HepG2 (cell line): ENCODE measurements at regions not wholly inside any gene's neighbourhood (a gene's known extent, or its start where the extent isn't known, plus 50 kb on each side); places are given as distances from the start of the nearest gene placed in this dataset.

Experiments
- ATAC-seq: fragments of 200-7000 bp; cut with Tn5 transposase; 3 replicates; pipeline ENCODE4 v1.9.1; 2020; ENCODE audit warnings: mild to moderate bottlenecking, moderate library complexity
- BruUV-seq: library from RNA; stranded (reverse); fragments of 400-500 nt; replicated peaks from 2 replicates; lab custom pipeline; 2021; lab: Mats Ljungman, UMichigan
- CTCF ChIA-PET: fragments of 300-600 bp; formaldehyde crosslinking; extraction: SDS; loops from one replicate; lab custom pipeline; 2021; ENCODE audit warnings: low total read pairs, inconsistent platforms, low intra/inter-chr PET ratio; lab: Yijun Ruan, JAX
- POLR2A ChIA-PET: fragments of 350-600 bp; sonication (Branson Sonifier 250); formaldehyde crosslinking; loops from one replicate; lab custom pipeline; 2020; ENCODE audit warnings: antibody characterized with exemption, inconsistent platforms; lab: Yijun Ruan, JAX
- DNase-seq: peaks from one replicate; pipeline ENCODE4 v3.0.0-alpha.2; 2015; ENCODE audit warnings: low spot score
- FAIRE-seq: peaks from 3 replicates; lab custom pipeline; 2011; peaks lifted over from hg19 to GRCh38; lab: Jason Lieb, UNC
- H2AFZ ChIP-seq: one replicate; pipeline ENCODE4 v1.6.1; 2011; ENCODE audit warnings: low read length, inconsistent platforms
- H3K27ac ChIP-seq: fragments of 300-600 bp; 3 replicates; pipeline ENCODE4 v1.8.0; 2011; ENCODE audit warnings: mixed run types, mild to moderate bottlenecking, mixed read lengths, low read length, inconsistent platforms; ENCODE audit not compliant: insufficient read depth; ENCODE audit errors: extremely low read length
- H3K27me3 ChIP-seq, 2 experiments: fragments of 200-600 bp in 1 of 2; 2 replicates in 1 of 2; 3 replicates in 1 of 2; pipeline versions ENCODE4 v1.6.0 to v1.8.0; 2011; ENCODE audit warnings: low read length in 2 of 2, mild to moderate bottlenecking in 2 of 2, moderate library complexity in 2 of 2, inconsistent platforms in 1 of 2; ENCODE audit not compliant: insufficient read depth in 2 of 2, control insufficient read depth in 1 of 2
- H3K36me3 ChIP-seq, 2 experiments: fragments of 200-600 bp in 1 of 2; replicated peaks in 1 of 2; 2 replicates in 1 of 2; 3 replicates in 1 of 2; pipeline versions ENCODE4 v1.5.1 to v1.8.0; 2011; ENCODE audit warnings: low read length in 2 of 2, inconsistent platforms in 1 of 2; ENCODE audit not compliant: insufficient read depth in 2 of 2, control insufficient read depth in 1 of 2
- H3K4me1 ChIP-seq: 2 replicates; pipeline ENCODE4 v1.5.1; 2012; ENCODE audit warnings: low read length, inconsistent platforms; ENCODE audit not compliant: insufficient read depth
- H3K4me2 ChIP-seq: 2 replicates; pipeline ENCODE4 v1.6.0; 2011; ENCODE audit warnings: low read depth, low read length, inconsistent platforms
- H3K4me3 ChIP-seq, 3 experiments: fragments of 200-600 bp in 1 of 3; sonication (generic), shearing (Covaris generic) in 1 of 3; replicated peaks in 1 of 3; 2 replicates each; pipeline ENCODE4 v1.5.1; 2011 to 2016; ENCODE audit warnings: low read length in 3 of 3, inconsistent platforms in 2 of 3, low read depth in 2 of 3, mild to moderate bottlenecking in 2 of 3, control low read depth in 1 of 3, mixed read lengths in 1 of 3; ENCODE audit not compliant: insufficient read depth in 1 of 3
- H3K79me2 ChIP-seq: one replicate; pipeline ENCODE4 v1.6.1; 2011; ENCODE audit warnings: low read length, inconsistent platforms; ENCODE audit not compliant: insufficient read depth
- H3K9ac ChIP-seq: 2 replicates; pipeline ENCODE4 v1.6.0; 2011; ENCODE audit warnings: mild to moderate bottlenecking, low read depth, low read length, inconsistent platforms; ENCODE audit not compliant: insufficient read depth
- H3K9me3 ChIP-seq: 2 replicates; pipeline ENCODE4 v1.5.1; 2012; ENCODE audit warnings: mild to moderate bottlenecking, low read length
- H4K20me1 ChIP-seq: 2 replicates; pipeline ENCODE4 v1.6.0; 2011; ENCODE audit warnings: inconsistent platforms, mild to moderate bottlenecking, low read length, moderate library complexity; ENCODE audit not compliant: insufficient read depth
- HMG20B ChIP-seq: conservative IDR thresholded peaks from 2 replicates; pipeline ENCODE4 v1.6.1; 2016; ENCODE audit warnings: missing genetic modification reagents, missing compliant biosample characterization
- IRF1 ChIP-seq: sonication (generic); formaldehyde crosslinking; IDR thresholded peaks from 2 replicates; pipeline ENCODE4 v1.4.0; 2020; ENCODE audit warnings: low read depth, mild to moderate bottlenecking, missing genetic modification reagents
- JARID2 ChIP-seq: sonication (generic); formaldehyde crosslinking; IDR thresholded peaks from 2 replicates; pipeline ENCODE4 v1.8.1; 2023; ENCODE audit warnings: missing genetic modification reagents, inconsistent platforms; ENCODE audit not compliant: insufficient replicate concordance
- MIER2 ChIP-seq: IDR thresholded peaks from 2 replicates; pipeline ENCODE4 v1.6.1; 2016; ENCODE audit warnings: missing biosample characterization, missing genetic modification reagents
- POLR2G ChIP-seq: fragments of 200-400 bp; formaldehyde crosslinking; IDR thresholded peaks from 2 replicates; pipeline ENCODE4 v1.6.1; 2018; ENCODE audit warnings: mild to moderate bottlenecking, low read depth, low read length, moderate library complexity
- RCOR2 ChIP-seq: IDR thresholded peaks from 2 replicates; pipeline ENCODE4 v1.6.1; 2016; ENCODE audit warnings: missing biosample characterization, missing genetic modification reagents
- RXRA ChIP-seq: sonication (generic); formaldehyde crosslinking; IDR thresholded peaks from 2 replicates; pipeline ENCODE4 v1.5.1; 2020; ENCODE audit warnings: missing genetic modification reagents
- ZNF160 ChIP-seq: sonication (generic); formaldehyde crosslinking; IDR thresholded peaks from 2 replicates; pipeline ENCODE4 v1.8.0; 2022; ENCODE audit warnings: mild to moderate bottlenecking, inconsistent platforms, missing genetic modification reagents
- ZNF784 ChIP-seq: sonication (generic); formaldehyde crosslinking; IDR thresholded peaks from 2 replicates; pipeline ENCODE4 v1.5.1; 2020; ENCODE audit warnings: missing genetic modification reagents, mild to moderate bottlenecking, borderline replicate concordance
- whole genome bisulfite sequencing: methylation state at CpG from one replicate; pipeline ENCODE4 v1.1.6; 2017; ENCODE audit warnings: low lambda C conversion rate; 5-methylcytosine and 5-hydroxymethylcytosine counted together
- in situ Hi-C: cut with HindIII; loops from 2 replicates; pipeline ENCODE4 v1.10.0; 2017; ENCODE audit warnings: low pct_unique_long_range_greater_than_20kb; ENCODE audit not compliant: extremely low pct_ligation_motif_present
- intact Hi-C: fragments of 100-400 bp; cut with micrococcal nuclease; formaldehyde crosslinking; loops from one replicate; pipeline ENCODE4 v1.10.0; 2022; ENCODE audit not compliant: unreplicated experiment
- TF ChIP-seq, protein P1 (sequence below): IDR thresholded peaks from 2 replicates; pipeline ENCODE4 v1.6.1; 2016; ENCODE audit warnings: low read depth, borderline replicate concordance

DNA sequence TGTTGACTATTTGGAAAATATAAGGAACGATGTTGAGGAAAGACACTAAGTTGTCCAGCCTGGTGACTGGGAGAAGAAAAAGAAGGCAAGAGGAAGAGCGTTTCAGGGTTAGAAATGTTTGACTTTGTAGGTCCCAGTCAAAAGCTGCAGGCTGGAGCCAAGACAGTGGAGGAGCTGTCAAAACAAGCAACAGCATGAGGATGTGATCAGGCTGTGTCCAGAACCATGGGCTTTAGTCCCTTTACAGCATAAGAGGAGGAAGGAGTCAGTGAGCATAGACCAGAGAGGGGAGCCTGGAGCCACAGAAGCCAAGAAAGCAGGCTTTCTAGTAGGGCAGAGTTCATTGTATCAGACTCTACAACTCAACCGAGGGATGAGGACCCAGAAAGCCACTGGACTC, 658.5 kb downstream of the BNC2 start:
- ATAC-seq (no peak), FAIRE-seq (no peak), DNase-seq (no peak)
- ChIA-PET POLR2A (no interaction called here), CTCF (no interaction called here)
- TF ChIP-seq ZNF784 (CRISPR knock-in tag) (no peak), JARID2 (CRISPR knock-in tag) (no peak)
- H2AFZ ChIP-seq = no peak overlapping the region
- H3K4me2 ChIP-seq = no peak overlapping the region
- H3K9ac ChIP-seq = no peak overlapping the region
- H3K4me1 ChIP-seq = no peaks in the 10 kb centered on the region
- no peaks in the 10 kb centered on the region for H3K79me2 ChIP-seq
- H4K20me1 ChIP-seq = no peaks in the 10 kb centered on the region
- intact Hi-C loops (no loop called here), in situ Hi-C loops (no loop called here)
- H3K4me3 ChIP-seq = no peak overlapping the region
- no peak overlapping the region for H3K27ac ChIP-seq
- H3K27me3 ChIP-seq = no peaks in the 10 kb centered on the region; a peak in 2 of 5 replicates
- no peaks in the 10 kb centered on the region for H3K9me3 ChIP-seq
- BruUV-seq = no TSS peak
- H3K36me3 ChIP-seq = no peaks in the 10 kb centered on the region
- 2% methylated on average over 3 of the region's 3 CpGs for WGBS

GRCh38 chr9:16213781-16214515, 656.5 kb downstream of the BNC2 start:
- Histone ChIP-seq H3K9ac (no peak overlapping the region), H3K9me3 (no peaks in the 10 kb centered on the region), H4K20me1 (no peaks in the 10 kb centered on the region), H3K4me3 (no peak overlapping the region), H2AFZ (no peak overlapping the region), H3K27ac (no peak overlapping the region), H3K79me2 (no peaks in the 10 kb centered on the region), H3K36me3 (no peaks in the 10 kb centered on the region), H3K27me3 (peaks cover 0 to 3% of the 10 kb centered on the region in 2 experiments; a peak in 2 of 5 replicates), H3K4me2 (no peak overlapping the region), H3K4me1 (no peaks in the 10 kb centered on the region)
- WGBS = 9% methylated on average over 6 of the region's 6 CpGs
- ATAC-seq (no peak), FAIRE-seq (no peak), DNase-seq (no peak)
- intact Hi-C loops = no loop called here
- ChIA-PET POLR2A (no interaction called here), CTCF (no interaction called here)
- TF ChIP-seq POLR2G = no peak
- no peak for TF ChIP-seq RCOR2 (CRISPR knock-in tag)
- TF ChIP-seq MIER2 (CRISPR knock-in tag) = no peak
- no peak for TF ChIP-seq IRF1 (CRISPR knock-in tag)
- TF ChIP-seq ZNF160 (CRISPR knock-in tag) = no peak
- TF ChIP-seq, protein P1, sequence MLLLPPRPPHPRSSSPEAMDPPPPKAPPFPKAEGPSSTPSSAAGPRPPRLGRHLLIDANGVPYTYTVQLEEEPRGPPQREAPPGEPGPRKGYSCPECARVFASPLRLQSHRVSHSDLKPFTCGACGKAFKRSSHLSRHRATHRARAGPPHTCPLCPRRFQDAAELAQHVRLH (CRISPR knock-in tag) = no peak
- no peak for TF ChIP-seq RXRA
- no peak for TF ChIP-seq HMG20B (CRISPR knock-in tag)
- in situ Hi-C loops = no loop called here
- no TSS peak for BruUV-seq
